DMS 273 treated with DMSO at 0.1 percent for 48 hours (cell line): ENCODE measurements at regions not wholly inside any gene's neighbourhood (a gene's known extent, or its start where the extent isn't known, plus 50 kb on each side); places are given as distances from the start of the nearest gene placed in this dataset.
"Not testable (repeated sequence)": the region's sequence is repeated elsewhere in the genome, so short reads cannot be mapped to it uniquely, and the experiment has no call there.

Source experiments
- DNase-seq: peaks from one replicate; lab custom pipeline; 2025; lab: John Stamatoyannopoulos, UW

GRCh38 chr5:26390608-26391007, 647.8 kb downstream of the CDH9 start:
- DNase-seq = no peak

DNA sequence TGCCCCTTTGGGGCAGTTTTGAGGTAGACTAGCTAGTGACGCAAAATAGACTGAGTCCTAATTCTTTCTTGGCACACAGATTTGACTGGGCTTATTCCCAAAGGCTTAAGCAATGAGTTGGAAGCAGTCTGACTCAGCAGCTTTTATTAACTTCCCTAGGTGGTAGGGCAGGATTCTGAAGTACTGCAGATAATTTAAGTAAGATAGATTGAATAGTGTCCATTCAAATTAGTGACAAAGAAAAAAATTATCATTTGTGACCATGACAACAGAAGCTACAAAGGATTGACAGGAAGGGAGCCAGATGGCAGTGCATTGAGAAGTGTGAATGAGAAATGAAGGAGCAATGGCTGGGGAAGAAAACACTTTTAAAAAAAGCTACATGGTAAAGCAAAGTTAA, 649.4 kb downstream of the CDH9 start:
- DNase-seq = no peak

GRCh38 chr5:26386532-26386931, 651.9 kb downstream of the CDH9 start:
- no peak for DNase-seq

DNA sequence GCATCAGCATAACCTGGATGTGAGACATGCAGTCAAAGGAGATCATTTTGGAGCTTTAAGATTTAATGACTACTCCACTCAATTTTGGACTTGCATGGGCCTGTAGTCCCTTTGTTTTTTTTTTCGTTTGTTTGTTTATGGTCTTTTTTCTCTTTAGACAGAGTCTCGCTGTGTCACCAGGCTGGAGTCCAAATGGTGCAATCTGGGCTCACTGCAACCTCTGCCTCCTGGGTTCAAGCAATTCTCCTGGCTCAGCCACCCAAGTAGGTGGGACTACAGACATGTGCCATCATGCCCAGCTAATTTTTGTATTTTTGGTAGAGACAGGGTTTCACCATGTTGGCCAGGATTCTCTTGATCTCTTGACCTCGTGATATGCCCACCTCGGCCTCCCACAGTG, 673.8 kb downstream of the CDH9 start:
- not testable (repeated sequence) for DNase-seq

GRCh38 chr5:26343801-26344325, 694.5 kb downstream of the CDH9 start:
- no peak for DNase-seq

DNA sequence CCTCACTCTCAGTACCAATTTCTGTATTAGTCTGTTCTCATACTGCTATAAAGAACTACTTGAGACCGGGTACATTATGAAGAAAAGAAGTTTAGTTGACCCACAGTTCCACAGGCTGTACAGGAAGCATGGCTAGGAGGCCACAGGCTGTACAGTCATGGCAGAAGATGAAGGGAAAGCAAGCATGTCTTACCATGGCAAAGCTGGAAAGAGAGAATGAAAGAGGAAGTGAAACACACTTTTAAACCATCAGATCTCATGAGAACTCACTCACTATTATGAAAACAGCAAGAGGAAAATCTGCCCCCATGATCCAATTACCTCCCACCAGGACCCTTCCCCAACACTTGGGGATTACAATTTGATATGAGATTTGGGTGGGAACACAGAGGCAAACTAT, 698.8 kb downstream of the CDH9 start:
- DNase-seq = no peak

DNA sequence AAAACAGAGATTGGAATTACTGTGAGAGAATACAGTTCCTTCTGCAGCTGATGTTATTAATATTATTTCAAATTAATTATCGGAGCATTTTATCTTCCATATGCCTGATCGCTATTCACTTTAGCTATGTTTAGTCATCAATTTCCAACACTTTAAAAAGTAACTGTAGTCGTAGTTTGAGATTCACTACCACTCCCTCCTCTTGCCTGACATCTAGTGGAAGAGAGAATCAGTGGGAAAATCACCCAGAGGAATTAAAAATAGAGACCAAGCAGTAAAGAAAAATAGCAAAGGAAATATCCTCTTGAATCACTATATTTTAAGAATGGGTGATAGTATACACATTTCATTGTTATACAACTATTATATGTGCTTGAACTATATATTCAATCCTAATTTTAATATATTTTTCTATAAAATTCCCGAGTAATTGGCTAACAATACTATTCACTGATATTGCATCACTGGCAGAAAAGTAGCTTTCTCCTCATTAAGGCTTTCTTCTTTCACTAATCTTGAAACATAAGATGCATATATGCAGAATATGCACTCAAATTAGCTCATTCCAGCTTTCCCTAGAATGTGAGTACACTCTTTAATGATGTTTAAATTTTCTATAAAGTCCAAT, 708.7 kb downstream of the CDH9 start:
- DNase-seq = no peak

- DNase-seq = no peak
Measured at GRCh38 chr5:26326153-26326759, 712.1 kb downstream of the CDH9 start.

GRCh38 chr5:26325432-26325831, 713.0 kb downstream of the CDH9 start:
- not testable (repeated sequence) for DNase-seq

GRCh38 chr5:26324273-26324895, 714.0 kb downstream of the CDH9 start:
- not testable (repeated sequence) for DNase-seq

DNA sequence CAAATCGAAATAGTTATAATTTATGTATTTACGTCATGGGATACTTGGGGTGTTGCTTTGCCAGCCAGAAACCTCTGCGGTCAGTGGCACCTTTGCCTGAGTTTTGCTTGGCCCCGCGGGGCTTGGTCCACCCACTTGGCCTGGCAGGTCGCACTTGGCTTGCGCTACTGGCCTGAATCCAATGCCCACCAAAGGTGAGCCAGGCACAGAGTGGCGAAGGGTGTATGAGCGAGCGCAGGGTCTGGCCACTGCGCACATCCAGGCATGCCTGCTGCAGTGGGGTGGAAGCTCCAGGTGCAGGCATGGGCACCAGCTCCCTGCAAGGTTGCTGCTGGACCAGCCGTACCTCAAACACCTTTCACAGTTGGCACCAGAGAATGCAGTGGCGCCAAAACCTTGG, 714.6 kb downstream of the CDH9 start:
- DNase-seq = no peak

GRCh38 chr5:26321278-26321677, 717.1 kb downstream of the CDH9 start:
- DNase-seq = no peak

GRCh38 chr5:26310415-26310814, 728.0 kb downstream of the CDH9 start:
- DNase-seq = no peak

DNA sequence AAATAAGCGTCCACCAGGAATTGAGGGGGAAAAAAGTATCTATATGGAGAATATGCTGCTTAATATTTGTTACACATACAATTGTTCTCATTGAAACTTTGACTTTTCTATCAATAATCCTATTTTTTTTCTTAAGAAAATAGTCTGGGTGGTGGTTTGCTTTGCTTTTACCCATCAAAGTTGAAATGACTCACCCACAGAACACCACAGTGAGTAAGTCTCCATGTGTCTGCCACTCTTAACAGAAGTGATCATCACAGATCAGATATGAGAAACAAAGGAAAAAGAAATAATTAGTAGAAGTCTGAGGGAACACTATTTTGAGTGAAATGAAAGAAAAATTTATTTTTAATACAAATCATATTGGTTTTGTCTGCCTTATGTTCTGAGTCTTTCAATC, 742.8 kb downstream of the CDH9 start:
- DNase-seq = no peak

GRCh38 chr5:26282190-26282589, 756.2 kb downstream of the CDH9 start:
- DNase-seq = no peak

DNA sequence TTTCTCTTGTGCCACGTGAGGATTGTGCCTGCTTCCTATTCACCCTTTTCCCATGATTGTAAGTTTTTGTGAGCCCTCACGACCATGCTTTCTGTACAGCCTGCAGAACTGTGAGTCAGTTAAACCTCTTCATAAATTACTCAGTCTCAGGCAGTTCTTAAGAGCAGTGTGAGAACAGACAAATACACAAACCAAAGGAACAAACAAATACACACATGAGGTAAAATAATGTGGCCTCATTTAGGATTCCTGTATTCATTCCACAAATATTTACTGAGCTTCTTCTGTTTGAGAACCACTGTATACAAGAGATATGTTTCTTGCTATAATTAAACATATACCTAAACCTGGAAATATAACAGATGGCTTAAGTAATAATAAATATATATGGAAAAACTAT, 760.3 kb downstream of the CDH9 start:
- DNase-seq = no peak

- no peak for DNase-seq
Measured at GRCh38 chr5:26259081-26259480, 779.3 kb downstream of the CDH9 start.

DNA sequence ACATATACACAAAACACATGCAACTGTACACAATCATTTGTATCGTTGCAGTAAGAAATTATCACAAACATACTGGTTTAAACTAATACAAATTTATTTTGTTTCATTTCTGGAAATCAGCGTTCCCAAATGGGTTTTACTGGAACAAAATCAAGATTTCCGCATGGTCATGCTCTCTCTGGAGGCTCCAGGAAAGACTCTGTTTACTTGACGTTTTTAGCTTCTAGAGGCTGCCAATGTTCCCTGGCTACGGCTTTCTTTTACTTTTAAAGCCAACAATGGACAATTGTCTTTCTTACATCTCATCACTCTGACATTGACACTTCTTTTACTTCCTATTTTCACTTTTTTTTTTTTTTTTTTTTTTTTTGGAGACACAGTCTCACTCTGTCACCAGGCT, 793.1 kb downstream of the CDH9 start:
- no peak for DNase-seq

DNA sequence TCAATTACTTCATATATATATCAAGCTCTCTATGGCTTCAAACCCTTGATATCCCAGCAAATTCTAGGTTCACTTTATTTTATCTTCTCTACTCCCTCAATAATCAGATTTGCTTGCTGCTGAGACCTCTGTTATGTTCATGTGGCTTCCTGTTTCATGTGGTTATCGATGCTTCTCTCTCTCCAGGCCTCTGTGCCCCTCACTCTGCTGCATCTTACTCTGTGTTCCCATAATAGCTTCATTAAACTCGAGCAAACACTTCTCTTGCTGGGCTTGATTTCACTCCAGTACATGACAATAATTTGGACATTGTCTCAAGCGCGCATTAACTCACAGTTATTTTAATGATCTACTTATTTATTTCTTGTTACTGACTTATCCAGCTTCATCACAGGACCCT, 798.8 kb downstream of the CDH9 start:
- no peak for DNase-seq

DNA sequence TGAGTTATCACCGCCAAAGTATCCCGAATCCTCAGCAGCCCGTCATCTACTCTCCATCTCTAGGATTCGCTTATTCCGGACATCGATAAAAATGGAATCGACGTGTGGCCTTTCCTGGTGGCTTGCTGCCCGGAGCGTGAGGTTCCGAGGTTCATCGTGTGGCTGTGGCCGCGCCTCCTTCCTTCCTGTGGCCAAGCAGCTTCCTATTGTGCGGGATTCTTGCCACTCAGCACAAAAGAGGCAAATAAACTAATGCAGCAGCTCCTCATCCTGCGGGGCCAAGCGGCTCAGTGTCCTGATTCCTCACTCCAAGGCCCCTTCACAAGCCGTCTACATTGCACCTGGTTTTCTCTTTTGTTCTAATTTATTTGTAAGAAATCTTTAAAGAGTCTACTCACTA, 800.9 kb downstream of the CDH9 start:
- DNase-seq = no peak

DNA sequence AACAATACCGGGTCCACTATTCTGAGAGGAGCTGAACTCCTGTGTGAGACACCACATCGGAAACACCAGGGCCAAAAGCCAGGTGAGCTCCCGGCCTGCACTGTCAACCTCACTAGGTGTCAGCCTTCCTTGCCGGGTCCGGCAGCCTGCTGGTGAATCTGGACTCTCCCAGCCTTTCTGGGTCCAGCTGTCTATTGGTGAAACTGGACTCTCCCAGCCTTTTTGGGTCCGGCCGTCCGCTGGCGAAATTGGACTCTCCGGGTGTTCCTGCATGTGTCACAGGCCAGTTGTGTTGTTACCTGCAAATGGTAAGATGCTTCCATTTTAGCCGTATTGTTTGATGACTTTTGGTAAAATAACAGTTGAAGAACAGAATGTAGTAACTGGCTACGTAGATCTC, 801.5 kb downstream of the CDH9 start:
- DNase-seq = no peak

- DNase-seq = no peak
Measured at GRCh38 chr5:26232706-26233105, 805.7 kb downstream of the CDH9 start.

- DNase-seq = no peak
Measured at GRCh38 chr5:26231316-26231715, 807.1 kb downstream of the CDH9 start.

GRCh38 chr5:26229848-26230247, 808.5 kb downstream of the CDH9 start:
- no peak for DNase-seq
